Cardiac fibroblast (primary cell): ENCODE measurements at regions not wholly inside any gene's neighbourhood (a gene's known extent, or its start where the extent isn't known, plus 50 kb on each side); places are given as distances from the start of the nearest gene placed in this dataset.

ENCODE experiments used
- DNase-seq, 2 donors: peaks; one replicate each; pipeline versions ENCODE4 v3.0.0 to v3.0.0-alpha.2; 2010; ENCODE audit warnings: low read depth in 2 of 2
- H3K4me3 ChIP-seq, 2 donors: replicated peaks in 1 of 2; 1 replicate in 1 of 2; 2 replicates in 1 of 2; pipeline ENCODE4 v1.5.1; 2011; ENCODE audit warnings: low read depth in 2 of 2, low read length in 2 of 2, mild to moderate bottlenecking in 2 of 2, moderate library complexity in 1 of 2
- CTCF ChIP-seq: IDR thresholded peaks from one replicate; pipeline ENCODE4 v1.5.1; 2011; ENCODE audit warnings: low read depth, mild to moderate bottlenecking, low read length, inconsistent platforms

- TF ChIP-seq CTCF = no peak
- DNase-seq = peak in 1 of 2 donors; percentile 0
- no peak overlapping the region for H3K4me3 ChIP-seq
Observed at GRCh38 chr12:84270470-84271140, 642.0 kb downstream of the SLC6A15 start.

GRCh38 chr12:84247931-84248330 lies 664.7 kb downstream of the SLC6A15 start:
- no peak for TF ChIP-seq CTCF
- DNase-seq = no peak
- H3K4me3 ChIP-seq = no peak overlapping the region

GRCh38 chr12:84243686-84244085 lies 668.9 kb downstream of the SLC6A15 start:
- DNase-seq = no peak
- TF ChIP-seq CTCF = no peak
- H3K4me3 ChIP-seq = no peak overlapping the region

- no peak for TF ChIP-seq CTCF
- H3K4me3 ChIP-seq = no peak overlapping the region
- no peak for DNase-seq
Observed at GRCh38 chr12:84222841-84223240, 689.8 kb downstream of the SLC6A15 start.

GRCh38 chr12:84218406-84218805 lies 694.2 kb downstream of the SLC6A15 start:
- TF ChIP-seq CTCF = no peak
- no peak overlapping the region for H3K4me3 ChIP-seq
- DNase-seq = no peak

GRCh38 chr12:84201976-84202375 lies 710.6 kb downstream of the SLC6A15 start:
- TF ChIP-seq CTCF = no peak
- no peak for DNase-seq
- H3K4me3 ChIP-seq = no peak overlapping the region
